HCT116 (cell line): ENCODE measurements at regions not wholly inside any gene's neighbourhood (a gene's known extent, or its start where the extent isn't known, plus 50 kb on each side); places are given as distances from the start of the nearest gene placed in this dataset.

Experiments
- CEBPB ChIP-seq: IDR thresholded peaks from 2 replicates; pipeline ENCODE4 v1.6.1; 2012; ENCODE audit warnings: low read depth
- EZH2 ChIP-seq: fragments of 200-600 bp; sonication (generic); IDR thresholded peaks from 2 replicates; pipeline ENCODE4 v1.6.1; 2017; ENCODE audit warnings: antibody characterized with exemption, mixed run types
- EZH2phosphoT487 ChIP-seq: fragments of 200-600 bp; IDR thresholded peaks from 2 replicates; pipeline ENCODE4 v1.6.1; 2018; ENCODE audit warnings: antibody characterized with exemption, borderline replicate concordance
- POLR2A ChIP-seq: IDR thresholded peaks from 2 replicates; pipeline ENCODE4 v1.7.0; 2011; ENCODE audit warnings: borderline replicate concordance; ENCODE audit not compliant: insufficient read depth, insufficient read length; ENCODE audit errors: extremely low read depth
- RAD21 ChIP-seq: IDR thresholded peaks from 2 replicates; pipeline ENCODE4 v1.6.1; 2012; ENCODE audit warnings: low read depth, mild to moderate bottlenecking
- REST ChIP-seq: IDR thresholded peaks from 2 replicates; pipeline ENCODE4 v1.6.1; 2012; ENCODE audit warnings: low read depth
- SIN3A ChIP-seq: IDR thresholded peaks from 2 replicates; pipeline ENCODE4 v1.6.1; 2012; ENCODE audit warnings: low read depth
- SP1 ChIP-seq: IDR thresholded peaks from 2 replicates; pipeline ENCODE4 v1.6.1; 2012; ENCODE audit warnings: low read depth
- SRF ChIP-seq: IDR thresholded peaks from 2 replicates; pipeline ENCODE4 v1.6.1; 2012; ENCODE audit warnings: low read depth
- ZFX ChIP-seq: fragments of 450-650 bp; IDR thresholded peaks from 2 replicates; pipeline ENCODE4 v1.6.1; 2017
- TF ChIP-seq, protein P1 (sequence below), 3 experiments: fragments of 200-600 bp in 1 of 3; sonication (generic) in 1 of 3; IDR thresholded peaks in 2 of 3; conservative IDR thresholded peaks in 1 of 3; 2 replicates each; pipeline ENCODE4 v1.5.1; 2012 to 2017; ENCODE audit warnings: low read depth in 2 of 3, low read length in 2 of 3, antibody characterized with exemption in 1 of 3, borderline replicate concordance in 1 of 3, control low read depth in 1 of 3, mild to moderate bottlenecking in 1 of 3, mixed read lengths in 1 of 3, mixed run types in 1 of 3, moderate library complexity in 1 of 3; ENCODE audit not compliant: insufficient read depth in 1 of 3
- TF ChIP-seq, protein P2 (sequence below): IDR thresholded peaks from 2 replicates; pipeline ENCODE4 v1.6.1; 2011; ENCODE audit warnings: mild to moderate bottlenecking, low read length, moderate library complexity; ENCODE audit not compliant: insufficient replicate concordance; ENCODE audit errors: extremely low read depth

- TF ChIP-seq POLR2A (no peak), EZH2phosphoT487 (no peak), CEBPB (no peak), ZFX (no peak), RAD21 (no peak), EZH2 (no peak), SP1 (no peak), SIN3A (no peak), SRF (no peak), REST (no peak)
- TF ChIP-seq, protein P1, sequence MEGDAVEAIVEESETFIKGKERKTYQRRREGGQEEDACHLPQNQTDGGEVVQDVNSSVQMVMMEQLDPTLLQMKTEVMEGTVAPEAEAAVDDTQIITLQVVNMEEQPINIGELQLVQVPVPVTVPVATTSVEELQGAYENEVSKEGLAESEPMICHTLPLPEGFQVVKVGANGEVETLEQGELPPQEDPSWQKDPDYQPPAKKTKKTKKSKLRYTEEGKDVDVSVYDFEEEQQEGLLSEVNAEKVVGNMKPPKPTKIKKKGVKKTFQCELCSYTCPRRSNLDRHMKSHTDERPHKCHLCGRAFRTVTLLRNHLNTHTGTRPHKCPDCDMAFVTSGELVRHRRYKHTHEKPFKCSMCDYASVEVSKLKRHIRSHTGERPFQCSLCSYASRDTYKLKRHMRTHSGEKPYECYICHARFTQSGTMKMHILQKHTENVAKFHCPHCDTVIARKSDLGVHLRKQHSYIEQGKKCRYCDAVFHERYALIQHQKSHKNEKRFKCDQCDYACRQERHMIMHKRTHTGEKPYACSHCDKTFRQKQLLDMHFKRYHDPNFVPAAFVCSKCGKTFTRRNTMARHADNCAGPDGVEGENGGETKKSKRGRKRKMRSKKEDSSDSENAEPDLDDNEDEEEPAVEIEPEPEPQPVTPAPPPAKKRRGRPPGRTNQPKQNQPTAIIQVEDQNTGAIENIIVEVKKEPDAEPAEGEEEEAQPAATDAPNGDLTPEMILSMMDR (IDR thresholded peaks at IDR 0.05 in 2 of 3, conservative IDR thresholded peaks at IDR 0.05 in 1 of 3; ENCODE audit: borderline replicate concordance in 1 of 3, insufficient read depth in 1 of 3, low read depth in 2 of 3, low read length in 2 of 3), result no peak
- TF ChIP-seq, protein P2, sequence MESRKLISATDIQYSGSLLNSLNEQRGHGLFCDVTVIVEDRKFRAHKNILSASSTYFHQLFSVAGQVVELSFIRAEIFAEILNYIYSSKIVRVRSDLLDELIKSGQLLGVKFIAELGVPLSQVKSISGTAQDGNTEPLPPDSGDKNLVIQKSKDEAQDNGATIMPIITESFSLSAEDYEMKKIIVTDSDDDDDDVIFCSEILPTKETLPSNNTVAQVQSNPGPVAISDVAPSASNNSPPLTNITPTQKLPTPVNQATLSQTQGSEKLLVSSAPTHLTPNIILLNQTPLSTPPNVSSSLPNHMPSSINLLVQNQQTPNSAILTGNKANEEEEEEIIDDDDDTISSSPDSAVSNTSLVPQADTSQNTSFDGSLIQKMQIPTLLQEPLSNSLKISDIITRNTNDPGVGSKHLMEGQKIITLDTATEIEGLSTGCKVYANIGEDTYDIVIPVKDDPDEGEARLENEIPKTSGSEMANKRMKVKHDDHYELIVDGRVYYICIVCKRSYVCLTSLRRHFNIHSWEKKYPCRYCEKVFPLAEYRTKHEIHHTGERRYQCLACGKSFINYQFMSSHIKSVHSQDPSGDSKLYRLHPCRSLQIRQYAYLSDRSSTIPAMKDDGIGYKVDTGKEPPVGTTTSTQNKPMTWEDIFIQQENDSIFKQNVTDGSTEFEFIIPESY, result no peak
Measured at GRCh38 chr2:83915381-83915780, 543.7 kb downstream of the SUCLG1 start.
